ENCODE measurements at regions not wholly inside any gene's neighbourhood (a gene's known extent, or its start where the extent isn't known, plus 50 kb on each side); places are given as distances from the start of the nearest gene placed in this dataset.

- Histone ChIP-seq H3K27me3 (ENCODE audit: low read depth) (no peaks in the 10 kb centered on the region; the same call in 1 of the 2 replicates), H3K9me3 (no peaks in the 10 kb centered on the region), H3K4me1 (no peaks in the 10 kb centered on the region), H3K4me3 (no peak overlapping the region), H3K36me3 (replicated peaks) (no peaks in the 10 kb centered on the region)
- in situ Hi-C loops (cut with MboI; ENCODE audit: low sequenced_read_pairs), result no loop called here
- DNase-seq (ENCODE audit: low spot score in 2 of 2), result no peak
These were observed 124.6 kb upstream of the BCL2L14 start for GRCh38 chr12:11946161-11946560.

GRCh38 chr12:11947213-11947612 lies 123.5 kb upstream of the BCL2L14 start:
- in situ Hi-C loops (cut with MboI; ENCODE audit: low sequenced_read_pairs), result no loop called here
- no peaks in the 10 kb centered on the region; the same call in 1 of the 2 replicates for H3K27me3 ChIP-seq (ENCODE audit: low read depth)
- H3K36me3 ChIP-seq (replicated peaks), result no peaks in the 10 kb centered on the region
- H3K4me1 ChIP-seq, result no peaks in the 10 kb centered on the region
- H3K4me3 ChIP-seq, result no peak overlapping the region
- DNase-seq (ENCODE audit: low spot score in 2 of 2), result no peak
- H3K9me3 ChIP-seq, result no peaks in the 10 kb centered on the region

GRCh38 chr12:11949738-11950411 lies 120.9 kb upstream of the BCL2L14 start:
- no peak for DNase-seq (ENCODE audit: low spot score in 2 of 2)
- no peaks in the 10 kb centered on the region for H3K9me3 ChIP-seq
- in situ Hi-C loops (cut with MboI; ENCODE audit: low sequenced_read_pairs), result no loop called here
- H3K36me3 ChIP-seq (replicated peaks), result no peaks in the 10 kb centered on the region
- H3K27me3 ChIP-seq (ENCODE audit: low read depth), result no peaks in the 10 kb centered on the region; the same call in 1 of the 2 replicates
- no peaks in the 10 kb centered on the region for H3K4me1 ChIP-seq
- H3K4me3 ChIP-seq, result no peak overlapping the region

GRCh38 chr12:11951209-11951608 lies 119.5 kb upstream of the BCL2L14 start:
- no peaks in the 10 kb centered on the region; the same call in none of the 2 replicates for H3K27me3 ChIP-seq (ENCODE audit: low read depth)
- H3K4me1 ChIP-seq, result no peaks in the 10 kb centered on the region
- in situ Hi-C loops (cut with MboI; ENCODE audit: low sequenced_read_pairs), result no loop called here
- DNase-seq (ENCODE audit: low spot score in 2 of 2), result no peak
- H3K9me3 ChIP-seq, result no peaks in the 10 kb centered on the region
- no peak overlapping the region for H3K4me3 ChIP-seq
- H3K36me3 ChIP-seq (replicated peaks), result no peaks in the 10 kb centered on the region

- peaks cover 5% of the 10 kb centered on the region for H3K27me3 ChIP-seq (ENCODE audit: low read depth)
- no peaks in the 10 kb centered on the region for H3K9me3 ChIP-seq
- no peaks in the 10 kb centered on the region for H3K36me3 ChIP-seq (replicated peaks)
- no peak for DNase-seq (ENCODE audit: low spot score in 2 of 2)
- in situ Hi-C loops (cut with MboI; ENCODE audit: low sequenced_read_pairs), result no loop called here
- H3K4me1 ChIP-seq, result no peaks in the 10 kb centered on the region
- H3K4me3 ChIP-seq, result no peak overlapping the region
These were observed 117.2 kb upstream of the BCL2L14 start for GRCh38 chr12:11953523-11953922.

- no peak overlapping the region for H3K4me3 ChIP-seq
- in situ Hi-C loops (cut with MboI; ENCODE audit: low sequenced_read_pairs), result no loop called here
- peaks cover 5% of the 10 kb centered on the region for H3K27me3 ChIP-seq (ENCODE audit: low read depth)
- no peaks in the 10 kb centered on the region for H3K9me3 ChIP-seq
- no peak for DNase-seq (ENCODE audit: low spot score in 2 of 2)
- no peaks in the 10 kb centered on the region for H3K4me1 ChIP-seq
- H3K36me3 ChIP-seq (replicated peaks), result no peaks in the 10 kb centered on the region
These were observed 116.6 kb upstream of the BCL2L14 start for GRCh38 chr12:11954181-11954580.

- in situ Hi-C loops (cut with MboI; ENCODE audit: low sequenced_read_pairs), result no loop called here
- no peaks in the 10 kb centered on the region for H3K36me3 ChIP-seq (replicated peaks)
- peaks cover 5% of the 10 kb centered on the region for H3K27me3 ChIP-seq (ENCODE audit: low read depth)
- no peak overlapping the region for H3K4me3 ChIP-seq
- H3K9me3 ChIP-seq, result no peaks in the 10 kb centered on the region
- no peak for DNase-seq (ENCODE audit: low spot score in 2 of 2)
- no peaks in the 10 kb centered on the region for H3K4me1 ChIP-seq
These were observed 112.3 kb upstream of the BCL2L14 start for GRCh38 chr12:11958221-11959091.

GRCh38 chr12:11959117-11959823 lies 111.5 kb upstream of the BCL2L14 start:
- Histone ChIP-seq H3K36me3 (replicated peaks) (no peaks in the 10 kb centered on the region), H3K27me3 (ENCODE audit: low read depth) (peaks cover 5% of the 10 kb centered on the region), H3K9me3 (no peaks in the 10 kb centered on the region), H3K4me3 (no peak overlapping the region), H3K4me1 (no peaks in the 10 kb centered on the region)
- in situ Hi-C loops (cut with MboI; ENCODE audit: low sequenced_read_pairs), result no loop called here
- DNase-seq (ENCODE audit: low spot score in 2 of 2), result no peak

GRCh38 chr12:11960646-11961045 lies 110.1 kb upstream of the BCL2L14 start:
- DNase-seq (ENCODE audit: low spot score in 2 of 2), result no peak
- in situ Hi-C loops (cut with MboI; ENCODE audit: low sequenced_read_pairs), result no loop called here
- no peaks in the 10 kb centered on the region for H3K4me1 ChIP-seq

GRCh38 chr12:11961686-11962085 lies 109.1 kb upstream of the BCL2L14 start:
- DNase-seq (ENCODE audit: low spot score in 2 of 2), result no peak
- no peaks in the 10 kb centered on the region for H3K9me3 ChIP-seq

More at GRCh38 chr12:11960646-11961045, 110.1 kb upstream of the BCL2L14 start:
- H3K27me3 ChIP-seq (ENCODE audit: low read depth), result peaks cover 5% of the 10 kb centered on the region
- no peaks in the 10 kb centered on the region for H3K9me3 ChIP-seq
- no peaks in the 10 kb centered on the region for H3K36me3 ChIP-seq (replicated peaks)
- no peak overlapping the region for H3K4me3 ChIP-seq

GRCh38 chr12:11962860-11963259 lies 107.9 kb upstream of the BCL2L14 start:
- no peaks in the 10 kb centered on the region for H3K36me3 ChIP-seq (replicated peaks)
- H3K27me3 ChIP-seq (ENCODE audit: low read depth), result peaks cover 2% of the 10 kb centered on the region; the same call in 1 of the 2 replicates
- no peak overlapping the region for H3K4me3 ChIP-seq
- no peak for DNase-seq (ENCODE audit: low spot score in 2 of 2)
- H3K4me1 ChIP-seq, result no peaks in the 10 kb centered on the region
- in situ Hi-C loops (cut with MboI; ENCODE audit: low sequenced_read_pairs), result no loop called here
- H3K9me3 ChIP-seq, result no peaks in the 10 kb centered on the region

More at GRCh38 chr12:11961686-11962085, 109.1 kb upstream of the BCL2L14 start:
- no peak overlapping the region for H3K4me3 ChIP-seq
- peaks cover 5% of the 10 kb centered on the region; the same call in 1 of the 2 replicates for H3K27me3 ChIP-seq (ENCODE audit: low read depth)
- in situ Hi-C loops (cut with MboI; ENCODE audit: low sequenced_read_pairs), result no loop called here
- no peaks in the 10 kb centered on the region for H3K4me1 ChIP-seq
- H3K36me3 ChIP-seq (replicated peaks), result no peaks in the 10 kb centered on the region

- in situ Hi-C loops (cut with MboI; ENCODE audit: low sequenced_read_pairs), result no loop called here
- no peak overlapping the region for H3K4me3 ChIP-seq
- no peaks in the 10 kb centered on the region for H3K36me3 ChIP-seq (replicated peaks)
- DNase-seq (ENCODE audit: low spot score in 2 of 2), result no peak
- no peaks in the 10 kb centered on the region for H3K27me3 ChIP-seq (ENCODE audit: low read depth)
- no peaks in the 10 kb centered on the region for H3K9me3 ChIP-seq
- no peaks in the 10 kb centered on the region for H3K4me1 ChIP-seq
These were observed 106.8 kb upstream of the BCL2L14 start for GRCh38 chr12:11963841-11964471.

GRCh38 chr12:11965258-11965910 lies 105.4 kb upstream of the BCL2L14 start:
- no peak overlapping the region for H3K4me3 ChIP-seq

More at GRCh38 chr12:11965258-11965910, 105.4 kb upstream of the BCL2L14 start:
- H3K36me3 ChIP-seq (replicated peaks), result no peaks in the 10 kb centered on the region
- H3K4me1 ChIP-seq, result no peaks in the 10 kb centered on the region
- DNase-seq (ENCODE audit: low spot score in 2 of 2), result no peak
- no peaks in the 10 kb centered on the region for H3K27me3 ChIP-seq (ENCODE audit: low read depth)
- in situ Hi-C loops (cut with MboI; ENCODE audit: low sequenced_read_pairs), result no loop called here
- H3K9me3 ChIP-seq, result no peaks in the 10 kb centered on the region

Data from HAP-1 (cell line).